ENCODE measurements at regions not wholly inside any gene's neighbourhood (a gene's known extent, or its start where the extent isn't known, plus 50 kb on each side); places are given as distances from the start of the nearest gene placed in this dataset.

DNA sequence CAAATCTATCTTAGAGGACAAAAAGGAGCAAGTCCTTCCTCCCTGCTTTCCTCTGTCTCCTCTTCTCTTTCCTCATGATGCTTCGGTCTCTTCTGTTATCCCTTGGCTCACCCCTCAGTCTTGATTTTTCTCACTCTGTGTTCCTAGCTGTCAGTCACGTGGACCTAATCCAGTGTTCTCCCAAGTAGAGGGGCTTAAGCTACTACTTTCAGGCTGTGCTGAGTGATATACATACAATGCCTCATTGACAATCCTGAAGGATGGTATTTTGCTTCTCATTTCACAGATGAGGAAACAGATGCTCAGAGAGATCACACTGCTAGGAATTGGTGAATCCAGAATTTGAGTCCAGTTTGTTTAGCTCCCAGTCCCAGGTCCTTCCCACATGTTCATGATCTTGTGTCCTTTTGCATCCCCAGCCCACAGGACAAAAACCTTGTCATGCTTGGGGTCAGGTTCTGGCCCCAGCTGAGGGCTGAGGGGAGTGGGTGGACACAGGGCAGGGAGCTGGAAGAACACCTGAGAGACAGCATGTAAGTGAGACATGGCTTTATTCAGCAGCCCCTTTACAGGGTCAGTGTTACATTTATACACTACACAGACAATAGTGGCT is 50.5 kb upstream of the KMT2E start:
- no peaks in the 10 kb centered on the region for H3K36me3 ChIP-seq (replicated peaks)
- no peak overlapping the region for H3K27ac ChIP-seq
- no peaks in the 10 kb centered on the region for H3K27me3 ChIP-seq (replicated peaks)
- TF ChIP-seq, protein P1, sequence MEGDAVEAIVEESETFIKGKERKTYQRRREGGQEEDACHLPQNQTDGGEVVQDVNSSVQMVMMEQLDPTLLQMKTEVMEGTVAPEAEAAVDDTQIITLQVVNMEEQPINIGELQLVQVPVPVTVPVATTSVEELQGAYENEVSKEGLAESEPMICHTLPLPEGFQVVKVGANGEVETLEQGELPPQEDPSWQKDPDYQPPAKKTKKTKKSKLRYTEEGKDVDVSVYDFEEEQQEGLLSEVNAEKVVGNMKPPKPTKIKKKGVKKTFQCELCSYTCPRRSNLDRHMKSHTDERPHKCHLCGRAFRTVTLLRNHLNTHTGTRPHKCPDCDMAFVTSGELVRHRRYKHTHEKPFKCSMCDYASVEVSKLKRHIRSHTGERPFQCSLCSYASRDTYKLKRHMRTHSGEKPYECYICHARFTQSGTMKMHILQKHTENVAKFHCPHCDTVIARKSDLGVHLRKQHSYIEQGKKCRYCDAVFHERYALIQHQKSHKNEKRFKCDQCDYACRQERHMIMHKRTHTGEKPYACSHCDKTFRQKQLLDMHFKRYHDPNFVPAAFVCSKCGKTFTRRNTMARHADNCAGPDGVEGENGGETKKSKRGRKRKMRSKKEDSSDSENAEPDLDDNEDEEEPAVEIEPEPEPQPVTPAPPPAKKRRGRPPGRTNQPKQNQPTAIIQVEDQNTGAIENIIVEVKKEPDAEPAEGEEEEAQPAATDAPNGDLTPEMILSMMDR (IDR thresholded peaks at IDR 0.05; ENCODE audit: low read depth, low read length, missing control alignments), result no peak
- no peak for DNase-seq
- in situ Hi-C loops (cut with HindIII; ENCODE audit: low pct_ligation_motif_present, low sequenced_read_pairs), result no loop called here
- no peak overlapping the region for H3K4me3 ChIP-seq (ENCODE audit: low read depth, low read length)

DNA sequence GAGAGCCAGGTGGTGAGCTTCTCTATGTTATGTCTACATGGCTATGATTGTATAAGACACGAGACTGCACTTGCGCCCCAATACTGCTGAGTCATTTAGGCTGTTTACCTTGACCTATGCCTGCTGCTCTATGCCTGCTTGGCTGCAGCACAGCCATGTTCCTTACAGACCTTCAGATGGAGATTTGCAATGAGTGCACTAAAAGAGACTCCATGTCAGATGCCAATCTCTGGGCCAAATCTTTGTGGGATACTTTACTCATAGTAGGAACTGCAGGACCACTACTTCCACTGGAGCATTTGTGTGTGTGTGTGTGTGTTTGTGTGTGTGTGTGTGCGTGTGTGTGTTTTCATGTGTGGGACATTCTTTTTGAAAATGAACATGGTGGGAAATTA is 50.0 kb upstream of the KMT2E start:
- in situ Hi-C loops (cut with HindIII; ENCODE audit: low pct_ligation_motif_present, low sequenced_read_pairs), result no loop called here

More for the DNA sequence above, 50.0 kb upstream of the KMT2E start:
- Histone ChIP-seq H3K36me3 (replicated peaks) (no peaks in the 10 kb centered on the region), H3K27ac (no peak overlapping the region), H3K27me3 (replicated peaks) (no peaks in the 10 kb centered on the region), H3K4me3 (ENCODE audit: low read depth, low read length) (no peak overlapping the region)
- DNase-seq, result peak; percentile 74
- TF ChIP-seq, protein P1 (IDR thresholded peaks at IDR 0.05; ENCODE audit: low read depth, low read length, missing control alignments), result no peak
